Upper lobe of left lung (tissue), 4 donors: ENCODE measurements at regions not wholly inside any gene's neighbourhood (a gene's known extent, or its start where the extent isn't known, plus 50 kb on each side); places are given as distances from the start of the nearest gene placed in this dataset.

ENCODE experiments used
- CTCF ChIP-seq, 6 experiments: fragments of 450-650 bp in 4 of 6; fragments of 200-600 bp in 2 of 6; sonication (generic) in 2 of 6; IDR thresholded peaks; one replicate each; pipeline ENCODE4 v1.5.1; 2016 to 2019; ENCODE audit warnings: antibody characterized with exemption in 6 of 6
- EP300 ChIP-seq, 4 donors: sonication (generic); formaldehyde crosslinking; IDR thresholded peaks; one replicate each; pipeline ENCODE4 v1.5.1; 2017; ENCODE audit warnings: antibody characterized with exemption in 4 of 4, control low read depth in 2 of 4
- POLR2A ChIP-seq, 4 donors: fragments of 450-650 bp; IDR thresholded peaks; one replicate each; pipeline ENCODE4 v1.5.1; 2016 to 2017; ENCODE audit warnings: antibody characterized with exemption in 4 of 4, mild to moderate bottlenecking in 2 of 4
- POLR2AphosphoS5 ChIP-seq, 2 donors: sonication (generic); formaldehyde crosslinking; IDR thresholded peaks; one replicate each; pipeline ENCODE4 v1.5.1; 2017; ENCODE audit warnings: antibody characterized with exemption in 2 of 2

GRCh38 chr10:63915240-63915639, 394.0 kb downstream of the REEP3 start:
- TF ChIP-seq CTCF (IDR thresholded peaks at IDR 0.05) (no peak), POLR2A (IDR thresholded peaks at IDR 0.05) (no peak), EP300 (IDR thresholded peaks at IDR 0.05) (no peak), POLR2AphosphoS5 (IDR thresholded peaks at IDR 0.05) (no peak)
